A673 (cell line): ENCODE measurements at regions not wholly inside any gene's neighbourhood (a gene's known extent, or its start where the extent isn't known, plus 50 kb on each side); places are given as distances from the start of the nearest gene placed in this dataset.

ENCODE experiments used
- BruUV-seq: library from RNA; stranded (reverse); fragments of 400-500 nt; replicated peaks from 2 replicates; lab custom pipeline; 2021; lab: Mats Ljungman, UMichigan
- CTCF ChIA-PET: fragments of 300-600 bp; sonication (Branson Sonifier 250); formaldehyde crosslinking; loops from one replicate; lab custom pipeline; 2022; ENCODE audit warnings: antibody characterized with exemption; lab: Charles Lee
- POLR2A ChIA-PET: fragments of 300-600 bp; sonication (Branson Sonifier 250); formaldehyde crosslinking; loops from one replicate; lab custom pipeline; 2022; ENCODE audit warnings: antibody characterized with exemption; ENCODE audit not compliant: low non-redundant PET; lab: Charles Lee
- DNase-seq: peaks from one replicate; pipeline ENCODE4 v3.0.0-alpha.2; 2015; ENCODE audit warnings: low spot score
- H3K27ac ChIP-seq: fragments of 200-600 bp; sonication (generic); 2 replicates; pipeline ENCODE4 v1.5.1; 2016; ENCODE audit warnings: mixed run types, low read depth, mild to moderate bottlenecking, mixed read lengths, antibody characterized with exemption, low read length; ENCODE audit not compliant: poor library complexity, severe bottlenecking
- H3K27me3 ChIP-seq: fragments of 200-600 bp; sonication (generic); replicated peaks from 2 replicates; pipeline ENCODE4 v1.6.1; 2017; ENCODE audit warnings: mixed run types, low read depth, mild to moderate bottlenecking, mixed read lengths, antibody characterized with exemption, low read length; ENCODE audit not compliant: insufficient read depth, poor library complexity
- H3K36me3 ChIP-seq: fragments of 200-600 bp; sonication (generic); 2 replicates; pipeline ENCODE4 v1.6.1; 2016; ENCODE audit warnings: mixed run types, mild to moderate bottlenecking, mixed read lengths, antibody characterized with exemption, low read length; ENCODE audit not compliant: insufficient read depth, poor library complexity, severe bottlenecking
- H3K4me1 ChIP-seq: fragments of 200-600 bp; sonication (generic); 2 replicates; pipeline ENCODE4 v1.6.1; 2017; ENCODE audit warnings: mixed run types, mild to moderate bottlenecking, mixed read lengths, antibody characterized with exemption, low read length; ENCODE audit not compliant: insufficient read depth, poor library complexity, severe bottlenecking
- H3K4me3 ChIP-seq: fragments of 200-600 bp; sonication (generic); 2 replicates; pipeline ENCODE4 v1.5.1; 2016; ENCODE audit warnings: low read depth, mixed run types, mild to moderate bottlenecking, mixed read lengths, low read length; ENCODE audit not compliant: poor library complexity, severe bottlenecking
- H3K9me3 ChIP-seq: fragments of 200-600 bp; sonication (generic); 2 replicates; pipeline ENCODE4 v1.6.1; 2016; ENCODE audit warnings: mixed run types, low read depth, mild to moderate bottlenecking, mixed read lengths, antibody characterized with exemption, low read length; ENCODE audit not compliant: poor library complexity, severe bottlenecking
- CTCF ChIP-seq: fragments of 300-800, 200-600 bp; sonication (generic); conservative IDR thresholded peaks from 2 replicates; pipeline ENCODE4 v1.5.1; 2017; ENCODE audit warnings: low read depth, mild to moderate bottlenecking, antibody characterized with exemption, low read length, moderate library complexity, mixed read lengths
- EZH2 ChIP-seq: fragments of 200-600 bp; sonication (generic); IDR thresholded peaks from 2 replicates; pipeline ENCODE4 v1.6.1; 2017; ENCODE audit warnings: borderline replicate concordance, low read depth, mild to moderate bottlenecking, mixed read lengths, antibody characterized with exemption, low read length; ENCODE audit not compliant: poor library complexity, severe bottlenecking
- intact Hi-C: fragments of 100-400 bp; cut with micrococcal nuclease; formaldehyde crosslinking; loops from one replicate; pipeline ENCODE4 v1.10.0; 2022; ENCODE audit not compliant: unreplicated experiment

- H3K4me3 ChIP-seq = no peak overlapping the region
- POLR2A ChIA-PET = no interaction called here
- no peak for TF ChIP-seq EZH2
- no peak for TF ChIP-seq CTCF
- CTCF ChIA-PET = interaction anchor here (0.6 kb wide), 1 partner anchor 651 kb away, joined by 3 read pairs; no protein-coding TSS in a partner anchor
- no TSS peak for BruUV-seq
- DNase-seq = no peak
- no peaks in the 10 kb centered on the region for H3K4me1 ChIP-seq
- no peaks in the 10 kb centered on the region for H3K36me3 ChIP-seq
- H3K27ac ChIP-seq = no peak overlapping the region
- intact Hi-C loops = no loop called here
- H3K27me3 ChIP-seq = no peaks in the 10 kb centered on the region
- H3K9me3 ChIP-seq = no peaks in the 10 kb centered on the region
Observed at GRCh38 chrX:3768881-3769280, 55.4 kb upstream of the PRKX start.
